GM18909 (cell line): ENCODE measurements at regions not wholly inside any gene's neighbourhood (a gene's known extent, or its start where the extent isn't known, plus 50 kb on each side); places are given as distances from the start of the nearest gene placed in this dataset.
A peak's percentile ranks its signal among the peaks of the same experiment; 100 is the strongest.
"Not testable (repeated sequence)": the region's sequence is repeated elsewhere in the genome, so short reads cannot be mapped to it uniquely, and the experiment has no call there.

ENCODE experiments used
- ATAC-seq: cut with Tn5 transposase; IDR thresholded peaks from one replicate; pipeline ENCODE4 v1.9.1; 2021; ENCODE audit warnings: mild to moderate bottlenecking; ENCODE audit not compliant: unreplicated experiment, poor library complexity

DNA sequence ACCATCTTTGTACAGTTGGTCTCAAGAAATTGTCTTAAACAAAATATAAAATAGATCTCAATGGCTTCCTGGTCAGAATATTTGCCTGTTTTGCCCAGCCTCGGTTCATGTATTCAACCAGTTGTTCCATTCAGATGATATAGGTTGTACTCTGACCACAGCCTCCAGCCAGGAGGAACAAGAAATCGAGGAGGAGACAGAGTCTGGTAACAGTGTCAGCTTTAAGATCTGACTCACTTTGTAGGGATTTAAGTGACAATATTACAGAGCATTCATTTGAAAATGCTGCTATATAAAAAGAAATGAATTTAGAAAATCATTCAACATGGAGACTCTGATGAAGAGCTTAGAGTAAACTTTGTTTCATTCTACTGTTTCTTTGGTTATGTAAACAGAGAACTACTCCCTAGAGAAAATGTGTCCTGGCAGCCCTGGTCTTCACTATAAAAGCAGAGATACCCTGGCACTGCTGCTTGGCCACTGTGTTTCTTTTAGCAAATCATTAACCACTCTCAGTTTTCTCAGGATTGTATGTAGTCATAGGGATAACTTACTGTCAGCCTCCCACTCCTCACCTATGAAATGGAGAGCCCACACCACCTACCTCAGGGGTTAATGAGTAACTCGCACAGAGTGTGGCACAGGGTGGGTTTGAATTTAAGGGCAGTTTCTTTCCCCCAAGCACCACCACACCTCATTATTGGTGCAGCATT is 53.5 kb downstream of the PAGE2 start:
- ATAC-seq: no peak

DNA sequence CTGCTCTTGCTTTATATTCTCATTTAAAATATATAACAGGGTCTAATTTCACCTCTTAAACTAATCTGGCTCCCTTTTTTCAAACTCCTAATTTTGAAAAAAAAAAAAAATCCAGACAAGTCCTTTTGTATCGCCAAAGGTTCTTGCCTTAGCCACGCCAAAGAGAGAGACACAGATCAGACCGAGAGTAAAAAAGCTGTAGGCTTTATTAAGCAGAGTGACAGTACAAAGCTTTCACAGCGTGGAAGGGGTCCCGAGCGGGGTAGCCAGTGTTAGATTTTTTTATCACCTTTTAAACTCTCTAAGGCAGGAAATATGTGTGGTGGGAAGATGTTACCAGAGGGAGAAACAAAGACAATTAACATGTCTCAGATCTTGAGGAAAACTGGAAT is 54.1 kb downstream of the PAGE2 start:
- ATAC-seq: no peak

DNA sequence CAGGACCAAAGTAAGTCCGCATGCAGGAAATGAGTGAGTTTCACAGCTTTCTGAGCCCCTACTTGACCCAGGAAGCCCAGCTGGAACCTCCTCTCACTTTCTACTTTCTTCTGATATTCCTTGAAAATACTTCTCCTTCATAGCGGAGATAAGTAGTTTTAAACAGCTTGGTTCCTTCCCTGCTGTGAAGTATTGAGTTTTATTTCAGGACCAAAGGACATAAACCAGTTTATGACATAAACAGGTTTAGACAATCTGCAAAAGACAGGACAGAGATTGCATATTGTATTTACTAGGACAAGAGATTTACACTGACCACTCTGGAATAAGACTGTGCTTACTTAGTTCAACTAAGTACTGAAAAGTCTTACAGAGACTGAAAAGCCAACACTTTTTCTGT is 54.8 kb downstream of the PAGE2 start:
- no peak for ATAC-seq

DNA sequence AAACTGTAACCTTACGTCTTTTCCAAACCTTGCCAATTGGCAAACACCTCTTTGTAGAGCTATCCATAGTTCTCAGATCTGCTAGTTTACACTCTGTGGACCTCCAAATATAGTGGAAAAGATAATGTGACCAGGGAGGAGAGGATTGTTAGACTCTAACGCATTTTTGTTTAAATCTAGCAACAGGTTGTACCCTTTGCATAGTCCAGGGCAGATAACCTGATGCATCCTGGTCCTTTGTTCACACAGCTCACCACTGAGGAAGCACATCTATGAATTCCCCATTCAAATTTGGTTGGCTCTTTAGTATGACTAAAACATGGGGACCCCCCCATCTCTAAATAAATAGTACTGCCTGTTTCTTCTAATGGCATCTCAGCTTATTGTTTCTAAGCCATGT is 55.9 kb downstream of the PAGE2 start:
- ATAC-seq: no peak

DNA sequence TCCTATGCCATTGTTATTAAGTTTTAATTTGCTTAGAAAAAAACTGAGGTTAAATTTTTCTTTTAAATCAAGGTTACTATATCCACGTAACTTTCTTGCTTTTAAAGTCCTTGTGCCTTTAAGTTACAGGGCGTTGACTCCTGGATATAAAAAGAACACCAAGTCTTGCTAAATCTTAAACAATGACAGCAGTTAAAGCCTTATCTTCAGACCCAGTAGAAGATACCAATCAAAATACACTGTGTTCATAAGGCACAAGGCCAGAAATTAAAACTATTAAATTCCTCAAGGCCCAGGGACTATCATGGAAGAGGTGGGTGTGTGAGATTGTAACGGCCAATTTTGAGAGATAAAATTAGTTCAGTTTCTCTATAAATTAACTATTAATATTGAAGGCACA is 60.4 kb downstream of the PAGE2 start:
- no peak for ATAC-seq

DNA sequence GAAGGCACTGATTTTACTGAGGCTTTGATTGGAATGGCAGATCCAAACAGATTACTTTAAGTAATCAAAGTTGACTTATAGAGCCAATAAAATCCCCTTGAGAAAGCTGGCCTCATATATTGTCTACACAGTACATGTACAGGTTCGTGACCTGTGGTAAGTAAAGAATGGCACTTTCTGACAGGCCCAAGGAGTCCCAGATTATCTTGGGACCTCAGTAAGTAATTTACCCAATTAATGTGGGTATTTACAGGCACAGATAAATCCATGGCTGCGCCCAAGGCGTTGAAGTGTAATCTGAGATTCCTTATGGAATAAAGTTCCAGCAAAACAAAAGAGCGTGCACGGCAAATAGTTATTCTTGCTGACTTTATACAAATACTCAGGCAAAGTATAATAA is 62.4 kb downstream of the PAGE2 start:
- ATAC-seq: no peak

DNA sequence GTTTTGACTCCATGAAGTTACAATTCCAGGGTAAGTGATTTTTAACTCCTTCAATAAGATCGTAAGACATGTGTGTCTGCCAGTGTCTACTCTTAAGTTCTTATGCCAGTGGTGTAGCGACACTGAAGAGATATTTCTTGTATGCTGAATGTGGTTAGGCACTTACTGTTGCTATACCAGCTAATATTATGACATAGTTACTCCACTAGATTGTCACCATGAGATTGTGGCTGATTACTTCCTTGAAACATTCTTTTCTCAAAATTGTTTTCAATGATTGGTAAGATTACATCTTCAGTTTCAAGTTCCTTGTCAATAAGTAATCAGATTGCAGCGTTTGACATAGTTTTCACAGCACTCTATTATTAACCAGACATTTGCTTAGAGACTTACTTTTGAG is 60.6 kb upstream of the PAGE5 start:
- no peak for ATAC-seq

DNA sequence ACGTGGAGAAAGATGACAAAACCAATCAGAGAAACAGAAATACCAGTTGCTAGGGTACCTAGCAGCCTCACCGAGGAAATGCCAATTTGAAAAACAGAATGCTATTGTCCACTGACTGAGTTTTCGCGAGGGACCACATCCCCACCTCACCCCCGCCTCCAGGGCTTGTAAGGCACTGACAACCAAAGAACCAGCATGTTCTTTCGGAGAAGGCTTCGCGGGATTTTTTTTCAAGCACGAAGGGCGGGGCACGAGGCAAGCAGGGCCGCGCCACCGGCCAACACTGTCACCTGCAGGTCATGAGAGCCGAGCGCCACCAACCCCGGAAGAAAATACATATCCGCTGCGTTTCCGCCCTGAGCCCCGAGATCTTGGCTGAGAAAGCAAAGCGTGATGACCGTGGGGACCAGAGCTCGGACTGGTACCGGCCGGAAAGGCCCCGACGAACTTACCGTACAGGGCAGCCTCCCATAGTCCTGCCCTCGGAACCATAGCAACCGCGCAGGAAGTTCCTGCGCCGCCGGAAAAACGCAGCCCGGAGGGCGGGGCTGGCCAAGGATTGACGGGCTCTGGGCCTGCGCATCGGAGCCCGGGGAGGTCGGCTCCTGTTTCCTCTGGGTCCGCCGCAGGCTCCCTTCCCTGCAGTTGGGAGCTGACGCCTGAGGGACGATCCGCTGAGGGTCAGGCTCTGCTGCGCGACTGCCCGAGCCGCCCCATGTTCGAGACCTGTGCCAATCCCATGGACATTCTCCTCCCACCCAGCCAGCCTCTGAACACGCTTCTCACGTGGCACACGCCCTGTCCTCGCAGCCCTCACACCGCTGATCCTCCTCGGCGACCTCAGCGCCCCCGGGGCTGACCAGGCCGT is 59.2 kb upstream of the PAGE5 start:
- ATAC-seq: peak; percentile 89

DNA sequence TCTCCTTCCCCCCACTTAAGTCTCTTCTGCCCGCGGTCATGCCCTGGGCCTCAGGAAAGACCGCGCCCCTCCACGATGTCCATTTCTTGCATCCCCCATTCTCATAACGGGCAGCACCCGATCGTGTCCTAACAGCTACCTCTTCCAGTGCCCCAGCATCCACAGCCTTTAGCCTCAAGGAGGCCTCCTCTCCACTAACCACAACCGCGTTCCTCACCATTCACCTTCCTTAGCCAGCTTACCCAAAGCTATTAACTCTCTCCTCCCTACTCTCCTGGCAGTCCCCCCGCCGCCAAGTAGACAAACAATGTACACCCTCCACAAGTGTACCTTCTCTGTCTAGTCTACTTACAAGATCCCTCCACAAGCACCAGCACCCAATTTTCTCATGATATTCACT is 58.6 kb upstream of the PAGE5 start:
- no peak for ATAC-seq

DNA sequence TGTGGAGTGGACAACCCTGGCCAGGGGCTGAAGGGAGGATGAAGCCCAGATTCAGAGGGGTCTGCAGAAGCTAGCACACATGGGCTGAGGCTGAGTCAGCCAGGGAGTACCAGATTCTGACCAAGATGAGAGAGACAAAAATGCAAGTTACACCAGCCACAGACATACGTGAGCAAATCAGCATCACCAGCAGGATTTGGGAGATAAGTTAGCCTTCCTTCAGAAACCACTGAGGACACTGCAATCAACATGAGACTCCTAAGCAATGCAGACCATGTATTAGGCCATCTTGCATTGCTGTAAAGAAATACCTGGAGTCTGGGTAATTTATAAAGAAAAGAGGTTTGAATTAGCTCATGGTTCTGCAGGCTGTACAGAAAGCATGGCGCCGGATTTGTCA is 57.0 kb upstream of the PAGE5 start:
- ATAC-seq: no peak

DNA sequence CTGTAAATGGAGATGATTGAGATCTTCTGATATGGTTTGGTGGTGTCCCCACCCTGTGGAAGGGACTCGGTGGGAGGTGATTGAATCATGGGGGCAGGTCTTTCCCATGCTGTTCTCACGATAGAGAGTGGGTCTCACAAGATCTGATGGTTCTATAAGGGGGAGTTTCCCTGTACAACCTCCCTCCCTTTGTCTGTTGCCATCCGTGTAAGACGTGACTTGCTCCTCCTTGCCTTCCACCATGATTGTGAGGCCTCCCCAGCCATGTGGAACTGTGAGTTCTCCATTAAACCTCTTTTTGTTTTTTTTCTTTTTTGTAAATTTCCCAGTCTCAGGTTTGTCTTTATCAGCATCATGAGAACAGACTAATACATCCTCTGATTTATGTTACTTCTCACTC is 55.1 kb upstream of the PAGE5 start:
- ATAC-seq: not testable (repeated sequence)

DNA sequence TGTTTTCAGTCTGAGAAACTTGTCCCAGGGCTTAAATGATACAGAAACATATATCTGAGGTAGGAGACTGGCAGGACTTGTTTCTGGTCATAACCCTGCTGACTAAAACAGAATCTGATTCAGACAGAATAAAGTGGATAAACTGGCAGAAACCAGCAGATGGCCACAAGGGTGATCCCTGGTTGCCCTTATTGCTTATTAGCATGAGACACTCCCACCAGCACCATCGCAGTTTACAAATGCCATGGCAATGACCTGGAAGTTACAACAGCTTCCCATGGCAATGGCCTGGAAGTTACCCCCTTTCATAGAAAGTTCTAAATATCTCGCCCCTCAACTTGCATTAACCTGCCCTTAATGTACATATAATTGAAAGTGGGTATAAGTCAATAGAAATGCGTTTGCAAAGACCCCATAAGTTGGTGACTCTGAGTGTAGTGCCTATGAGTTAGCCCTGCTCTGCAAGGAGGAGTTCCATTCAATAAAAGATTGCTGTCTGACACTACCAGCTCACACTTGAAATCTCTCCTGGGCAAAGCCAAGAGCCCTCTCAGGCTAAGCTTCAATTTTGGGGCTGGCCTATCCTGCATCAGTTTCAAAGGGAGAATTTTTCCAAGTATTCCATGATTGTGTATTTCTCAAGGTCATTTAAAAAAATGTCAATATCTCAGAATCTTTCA is 52.9 kb upstream of the PAGE5 start:
- no peak for ATAC-seq

DNA sequence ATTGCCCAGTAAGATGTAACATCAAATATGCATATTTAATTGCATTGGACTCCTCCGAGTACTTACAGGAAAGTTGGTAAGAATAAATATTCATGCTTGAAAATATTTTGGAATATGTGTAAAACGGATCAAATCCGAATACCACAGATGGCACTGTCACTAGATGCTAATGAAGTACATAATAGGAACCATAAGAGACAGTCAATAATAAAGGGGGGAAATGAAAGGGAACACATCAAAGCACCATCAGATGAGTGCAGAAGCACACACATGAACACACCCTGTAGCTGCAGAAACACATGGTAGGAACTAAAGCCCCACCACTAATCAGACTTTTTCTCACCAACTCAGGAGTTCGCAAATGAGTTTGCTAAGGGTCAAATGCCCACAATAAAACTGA is 52.2 kb upstream of the PAGE5 start:
- no peak for ATAC-seq

DNA sequence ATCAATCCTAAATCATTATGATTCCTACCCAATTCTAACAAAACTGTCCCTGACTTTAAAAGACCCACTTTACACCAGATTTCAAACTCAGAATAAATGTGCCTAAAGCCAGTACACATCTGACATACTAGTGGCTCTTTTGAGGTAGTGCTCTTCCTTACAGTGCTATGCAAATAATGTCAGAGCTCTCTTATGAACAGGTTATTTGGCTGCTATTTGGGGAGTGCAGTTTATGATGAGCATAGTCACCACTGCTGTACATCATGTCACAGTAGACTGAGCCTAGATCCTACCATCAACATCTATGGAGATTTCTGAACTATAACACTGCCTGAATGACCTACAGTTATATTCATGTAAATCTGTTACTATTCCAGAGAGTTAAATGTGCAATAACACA is 50.4 kb upstream of the PAGE5 start:
- no peak for ATAC-seq
